ENCODE measurements at regions not wholly inside any gene's neighbourhood (a gene's known extent, or its start where the extent isn't known, plus 50 kb on each side); places are given as distances from the start of the nearest gene placed in this dataset.
"Not testable (repeated sequence)": the region's sequence is repeated elsewhere in the genome, so short reads cannot be mapped to it uniquely, and the experiment has no call there.

DNA sequence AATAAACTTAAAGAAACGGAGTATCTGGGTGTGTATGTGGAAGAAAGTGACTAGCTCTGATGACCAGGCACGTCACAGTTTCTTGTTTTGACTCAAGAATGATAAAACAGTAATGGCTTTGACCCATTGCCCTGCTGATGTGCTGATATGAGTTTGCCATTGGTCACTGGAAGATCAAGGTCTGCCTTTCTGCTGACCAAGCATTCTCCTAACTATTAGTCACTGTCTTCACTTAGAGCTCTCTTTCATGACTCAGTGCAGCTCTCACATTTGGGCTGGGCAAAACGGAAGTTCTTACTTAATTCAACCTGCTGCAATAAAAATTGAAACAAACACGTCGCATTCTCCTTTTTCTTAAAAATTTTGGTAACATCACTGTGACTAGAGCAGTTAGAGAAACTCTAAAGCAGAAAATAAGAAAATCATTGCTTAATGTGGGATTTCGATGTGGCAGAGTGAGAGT, 366.7 kb downstream of the BTG1 start:
- no peak for DNase-seq

DNA sequence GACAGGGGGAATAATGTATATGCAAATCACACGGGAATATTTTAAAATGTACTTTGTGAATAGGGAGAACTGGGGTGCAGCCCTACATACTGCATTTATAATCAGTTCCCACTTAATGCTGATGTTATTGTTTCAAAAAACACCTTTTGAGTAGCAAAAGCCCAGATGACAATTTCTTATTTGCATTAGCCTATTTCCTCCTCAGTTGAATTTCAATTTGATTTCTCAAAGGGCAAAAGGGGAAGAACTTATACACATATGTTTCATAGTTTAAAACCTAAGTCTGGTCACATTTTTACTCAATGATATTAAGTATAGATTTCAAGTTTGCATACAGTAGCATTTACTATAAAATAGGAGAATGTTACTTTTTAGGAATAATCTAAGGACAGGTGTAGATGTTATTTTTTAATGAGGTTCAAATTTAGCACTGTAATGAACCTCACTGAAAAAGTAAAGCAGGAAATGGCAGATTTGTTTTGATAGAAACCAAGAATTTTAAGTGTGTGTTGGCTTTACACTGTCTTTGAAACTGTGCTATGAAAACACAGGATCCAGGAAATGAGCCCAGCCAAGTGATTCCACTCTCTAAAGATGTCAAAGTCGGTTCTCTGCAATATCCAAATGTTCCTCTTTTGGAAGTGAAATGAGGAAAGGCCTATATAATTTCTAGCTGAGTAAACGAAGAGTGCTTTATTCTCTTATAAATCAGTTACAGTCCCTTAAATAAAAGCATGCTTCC, 367.4 kb downstream of the BTG1 start:
- DNase-seq = no peak

DNA sequence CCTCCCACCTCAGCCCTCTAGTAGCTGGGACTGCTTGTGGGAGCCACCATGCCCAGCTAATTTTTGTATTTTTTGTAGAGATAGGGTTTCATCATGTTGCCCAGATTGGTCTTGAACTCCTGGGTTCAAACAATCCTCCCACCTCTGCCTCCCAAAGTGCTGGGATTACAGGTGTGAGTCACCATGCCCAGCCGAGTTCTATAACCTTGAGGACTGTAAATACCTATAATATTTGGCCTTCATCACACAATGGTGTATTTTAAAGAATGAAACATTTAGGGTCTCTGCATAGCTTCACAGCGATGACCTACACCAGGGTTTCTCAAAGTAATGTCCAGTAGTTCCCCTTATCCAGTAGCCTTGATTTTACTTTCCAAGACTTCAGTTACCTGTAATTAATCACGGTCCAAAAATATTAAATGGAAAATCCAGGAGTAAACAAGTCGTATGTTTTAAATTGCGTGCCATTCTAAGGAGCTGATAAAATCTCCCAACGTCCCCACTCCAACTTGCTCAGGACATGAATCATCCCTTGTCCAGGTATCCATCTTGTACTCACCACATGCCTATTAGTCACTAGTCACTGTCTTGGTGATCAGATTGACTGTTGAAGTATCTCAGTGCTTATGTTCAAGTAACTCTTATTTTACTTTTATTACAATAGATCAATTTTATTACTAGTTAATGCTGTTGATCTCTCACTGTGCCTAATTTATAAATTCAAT, 368.2 kb downstream of the BTG1 start:
- DNase-seq = no peak

DNA sequence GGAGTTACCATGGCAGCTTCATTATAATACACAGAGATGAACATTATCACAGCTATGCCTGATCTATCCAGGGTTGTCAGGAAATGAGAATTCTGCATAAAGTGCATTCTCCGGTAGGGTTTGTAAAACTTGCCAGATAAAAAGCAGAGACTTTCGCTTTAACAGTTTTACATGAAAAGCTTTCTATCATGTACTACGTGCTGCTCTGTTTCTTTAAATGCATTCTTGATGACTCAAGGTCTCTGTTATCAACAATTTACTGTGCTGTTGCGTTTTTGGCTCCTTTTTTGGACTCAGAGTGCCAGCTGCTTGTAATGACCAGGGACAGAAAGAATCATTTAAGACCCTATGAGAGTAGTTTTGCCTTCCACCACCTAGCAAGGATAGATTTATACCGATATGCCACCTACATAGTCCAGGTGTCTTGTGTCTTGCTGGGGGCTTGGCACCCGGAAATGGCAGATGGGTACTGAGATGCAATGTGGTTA, 371.2 kb downstream of the BTG1 start:
- DNase-seq = no peak

DNA sequence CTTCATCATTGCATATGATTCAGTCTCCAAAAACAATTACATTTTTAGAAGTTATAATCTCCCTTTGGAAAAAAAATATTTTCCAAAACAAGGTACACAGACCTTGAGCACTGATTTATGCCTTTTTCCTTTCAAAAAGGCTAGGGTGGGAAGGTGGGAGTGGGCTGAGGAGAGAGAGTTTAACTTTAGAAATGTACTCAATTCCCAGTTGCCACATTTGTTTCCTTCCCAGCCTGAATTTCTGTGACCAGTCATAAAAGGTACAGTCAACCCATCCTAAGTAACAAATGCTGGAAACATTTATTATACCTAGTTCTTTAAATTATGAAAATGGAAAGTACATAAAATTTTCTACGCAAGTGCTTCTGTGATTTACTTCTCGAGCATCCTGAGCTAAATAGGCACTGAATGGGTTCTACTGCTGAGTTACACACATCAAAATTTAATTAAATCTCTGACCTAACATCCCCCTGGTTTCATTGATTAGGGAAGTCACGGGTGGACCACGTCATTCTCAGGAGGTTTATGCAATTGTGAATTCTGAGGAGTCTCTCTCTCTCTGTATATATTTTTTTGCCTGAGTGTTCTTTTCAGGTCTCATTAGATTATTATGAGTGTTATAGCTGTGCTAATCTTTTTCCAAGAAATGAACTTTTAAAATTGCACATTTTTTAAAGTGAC, 371.8 kb downstream of the BTG1 start:
- no peak for DNase-seq

DNA sequence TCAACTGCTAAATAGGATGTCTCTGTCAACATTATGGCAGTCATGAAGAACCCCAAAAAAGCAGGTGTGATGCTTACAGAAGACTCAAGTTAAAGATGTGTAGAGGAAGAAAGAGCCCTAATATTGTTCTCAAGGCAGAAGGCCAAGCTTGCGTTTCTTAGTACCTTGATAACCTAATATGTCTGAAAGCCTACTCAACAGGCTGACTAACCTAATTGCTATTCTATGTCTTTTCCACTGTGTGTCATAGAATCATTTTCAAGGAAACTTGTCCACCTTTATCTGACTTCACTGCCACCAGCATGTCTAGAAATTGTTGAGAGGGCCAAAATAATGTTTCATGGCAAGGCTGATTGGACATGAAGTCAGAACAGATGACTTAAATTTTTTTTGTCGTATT, 373.2 kb downstream of the BTG1 start:
- no peak for DNase-seq

DNA sequence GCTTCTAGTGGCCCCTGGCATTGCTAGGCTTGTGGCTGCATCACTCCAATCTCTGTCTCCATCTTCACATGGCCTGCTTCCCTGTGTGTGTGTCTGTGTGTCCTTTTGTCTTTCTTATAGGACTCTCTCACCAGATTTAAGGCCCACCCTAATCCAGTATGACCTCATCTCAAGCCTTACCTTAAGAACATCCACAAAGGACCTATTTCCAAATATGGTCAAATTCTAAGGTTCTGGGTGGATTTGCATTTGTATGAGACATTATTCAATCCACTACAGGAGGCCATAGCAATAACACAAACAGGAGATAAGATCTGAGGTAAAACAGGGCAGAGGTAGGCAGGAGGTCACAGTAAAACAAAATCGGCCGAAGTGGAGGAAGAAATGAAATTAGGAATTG, 375.9 kb downstream of the BTG1 start:
- DNase-seq = no peak

DNA sequence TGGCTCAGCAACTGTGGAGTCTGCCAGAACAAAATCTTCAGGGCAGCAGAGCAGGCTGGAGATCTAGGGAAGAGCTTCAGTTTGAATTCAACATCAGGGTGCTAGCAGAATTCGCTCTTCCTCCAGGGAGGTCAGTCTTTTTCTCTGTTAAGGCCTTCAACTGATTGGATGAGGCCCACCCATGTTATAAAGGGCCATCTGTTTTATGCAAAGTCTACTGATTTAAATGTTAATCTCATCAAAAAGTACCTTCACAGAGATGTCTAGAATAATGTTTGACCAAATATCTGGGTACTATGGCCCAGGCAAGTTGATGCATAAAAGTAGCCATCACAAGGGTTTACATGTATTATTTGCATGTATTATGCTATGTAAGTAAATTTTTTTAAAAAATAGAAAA, 378.4 kb downstream of the BTG1 start:
- no peak for DNase-seq

DNA sequence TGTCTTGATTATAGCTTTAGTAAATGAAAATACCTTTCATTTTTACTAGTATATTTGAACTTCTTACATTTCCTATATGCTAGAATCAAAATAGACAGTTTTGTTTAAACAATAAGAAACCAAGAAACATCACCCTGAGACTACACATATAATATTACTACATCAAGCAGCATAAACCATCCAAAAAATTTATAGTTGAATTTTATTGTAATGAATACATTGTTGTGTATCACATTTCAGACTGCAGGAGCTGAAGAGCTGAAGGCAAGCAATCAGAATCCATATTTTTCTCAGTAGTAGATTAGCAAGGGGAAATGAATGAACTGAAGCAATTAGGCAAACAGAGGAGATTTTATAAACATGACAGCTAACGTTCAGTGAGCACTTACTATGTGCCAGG, 379.2 kb downstream of the BTG1 start:
- no peak for DNase-seq

DNA sequence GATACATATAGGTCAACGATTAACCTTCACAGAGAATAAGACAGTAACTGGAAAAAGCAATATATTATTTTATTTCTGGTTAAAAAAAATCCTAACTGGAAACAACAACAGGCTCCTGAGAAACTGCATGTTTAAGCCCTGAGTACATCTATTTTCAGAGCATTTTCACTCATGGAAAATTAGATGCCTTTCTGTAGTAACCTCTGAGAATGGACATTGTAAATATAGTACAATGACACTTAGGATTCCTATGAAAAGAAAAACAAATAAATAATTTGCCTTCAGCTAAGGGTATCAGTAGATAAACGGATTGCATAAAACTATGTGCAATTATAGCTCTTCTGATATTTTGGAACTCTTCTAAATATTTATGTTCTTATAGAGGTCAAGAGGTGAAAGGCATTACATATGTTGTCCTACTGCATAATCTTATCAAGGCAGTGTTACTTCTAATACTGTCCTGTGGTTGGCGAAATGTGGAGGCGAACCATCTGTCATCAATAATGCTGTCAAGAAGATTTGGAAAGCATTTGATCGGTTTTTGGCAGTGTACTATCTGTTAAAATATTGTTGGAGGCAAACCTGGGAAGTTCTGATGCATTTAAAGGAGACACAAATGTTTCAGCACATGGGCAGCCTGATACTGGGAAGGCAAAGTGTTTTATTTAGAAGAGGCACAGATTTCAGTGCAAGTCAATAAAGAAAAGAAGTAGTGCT, 381.8 kb downstream of the BTG1 start:
- DNase-seq = no peak

DNA sequence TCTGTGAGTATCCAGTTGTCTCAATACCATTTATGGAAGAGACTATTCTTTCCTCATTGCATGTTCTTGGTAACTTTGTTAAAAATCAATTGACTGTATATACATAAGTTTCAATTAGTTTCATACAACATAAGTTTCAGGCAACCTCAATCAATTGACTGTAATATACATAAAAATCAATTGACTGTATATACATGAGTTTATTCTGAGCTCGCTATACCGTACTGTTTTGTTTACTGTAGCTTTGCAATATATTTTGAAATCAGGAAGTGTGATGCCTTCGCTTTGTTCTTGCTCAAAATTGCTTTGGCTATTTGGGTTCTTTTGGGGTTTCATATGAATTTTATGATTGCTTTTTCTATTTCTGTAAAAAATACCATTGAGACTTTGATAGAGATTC, 392.0 kb downstream of the BTG1 start:
- no peak for DNase-seq

DNA sequence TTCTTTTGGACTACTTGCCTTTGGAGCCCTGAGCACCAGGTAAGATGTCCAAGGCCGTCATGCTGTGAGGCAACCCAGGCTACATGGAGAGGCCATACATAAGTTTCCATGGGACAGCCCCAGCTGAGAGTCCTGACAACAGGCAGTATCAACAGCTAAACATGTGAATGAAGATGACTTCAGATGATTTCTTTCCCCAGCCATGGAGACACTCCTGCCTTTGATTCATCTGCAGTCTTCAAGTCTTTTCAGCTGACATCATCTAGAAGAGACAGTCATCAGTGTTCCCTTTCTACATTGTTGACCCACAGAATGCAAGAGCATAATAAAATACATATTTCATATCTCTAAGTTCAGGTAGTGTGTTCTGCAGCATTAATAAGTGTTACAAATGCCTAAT, 398.7 kb downstream of the BTG1 start:
- no peak for DNase-seq

DNA sequence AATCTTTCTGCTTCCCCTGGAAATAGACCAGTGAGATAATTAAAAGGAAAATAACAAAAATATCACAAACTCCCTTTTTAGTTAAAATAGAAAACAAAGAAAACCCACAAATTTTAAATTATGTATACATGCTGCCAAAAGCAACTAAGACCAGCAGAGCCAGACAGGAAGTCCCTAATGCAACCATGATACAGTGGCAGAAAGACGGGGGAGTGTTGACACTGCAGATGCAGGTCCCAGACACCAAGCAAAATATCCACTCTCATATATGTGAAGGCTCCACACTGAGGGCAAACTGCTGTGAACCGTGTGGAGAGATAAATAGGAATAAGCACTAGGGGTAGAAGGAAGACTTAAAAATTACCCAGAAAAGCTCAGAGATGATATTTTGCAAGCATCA, 401.0 kb downstream of the BTG1 start:
- DNase-seq = no peak

DNA sequence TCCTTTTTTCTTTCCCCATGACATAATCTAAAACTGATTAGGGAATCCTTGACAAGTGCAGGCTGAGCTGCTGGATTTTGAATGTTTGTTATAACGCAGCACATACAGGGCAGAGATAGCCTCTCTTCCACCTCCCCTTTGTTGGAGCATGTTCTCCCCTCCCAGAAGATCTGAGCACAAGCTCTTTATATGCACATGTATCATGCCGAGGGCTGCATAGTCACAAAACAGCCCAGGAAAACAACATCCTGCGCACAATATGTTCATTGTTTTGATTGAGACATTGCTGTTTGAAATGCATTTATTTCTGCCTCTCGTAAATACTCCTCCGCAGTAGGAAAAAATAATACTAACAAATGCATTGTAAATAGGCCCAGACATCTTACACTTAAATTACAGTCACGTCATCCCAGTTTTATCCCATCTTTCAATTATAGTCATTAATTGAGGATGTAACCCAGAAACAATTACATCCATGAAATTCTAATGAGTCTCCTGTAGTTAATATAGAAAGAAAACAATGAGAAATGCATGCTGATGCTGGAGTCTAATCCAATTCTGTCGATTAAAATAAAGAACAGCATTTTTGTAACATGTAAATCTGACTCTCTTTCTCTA, 401.8 kb downstream of the BTG1 start:
- no peak for DNase-seq

DNA sequence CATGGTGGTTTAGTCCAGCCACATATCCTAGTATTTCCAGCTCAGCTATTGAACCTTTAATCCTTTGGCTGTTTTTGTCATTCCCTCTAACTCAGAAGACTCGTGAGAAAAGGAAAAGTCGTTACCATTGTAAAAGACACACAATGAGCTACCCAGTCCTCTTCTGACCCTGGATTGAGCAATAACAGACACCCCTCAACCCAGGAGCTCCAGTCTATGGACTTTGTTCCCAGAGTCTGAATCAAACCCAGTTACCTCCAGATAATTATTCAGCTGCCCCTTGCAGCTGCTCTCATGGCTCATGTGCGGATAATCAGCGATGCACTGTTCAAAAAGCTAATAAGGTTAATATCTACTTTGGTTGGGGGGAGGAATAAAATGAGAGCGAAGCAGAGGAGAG, 402.4 kb downstream of the BTG1 start:
- DNase-seq = no peak

DNA sequence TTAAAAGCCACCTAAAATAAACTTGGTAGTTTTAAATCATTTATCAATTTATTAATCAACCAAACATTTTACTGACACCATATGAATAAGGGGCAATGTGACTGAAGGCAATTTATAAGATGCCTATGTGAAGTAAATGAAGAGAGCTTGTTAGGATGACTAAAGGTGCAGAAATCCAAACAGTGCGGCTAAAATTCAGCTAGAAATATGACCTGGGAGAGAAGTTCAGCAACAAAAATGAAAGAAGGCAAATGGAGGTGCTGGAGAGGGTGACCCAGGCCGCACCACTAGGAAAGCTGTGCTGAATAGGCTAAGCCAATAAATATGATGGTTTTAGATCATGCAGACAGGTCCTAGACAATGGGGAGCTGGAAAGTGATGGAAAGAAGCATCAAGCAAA, 403.7 kb downstream of the BTG1 start:
- DNase-seq = no peak

DNA sequence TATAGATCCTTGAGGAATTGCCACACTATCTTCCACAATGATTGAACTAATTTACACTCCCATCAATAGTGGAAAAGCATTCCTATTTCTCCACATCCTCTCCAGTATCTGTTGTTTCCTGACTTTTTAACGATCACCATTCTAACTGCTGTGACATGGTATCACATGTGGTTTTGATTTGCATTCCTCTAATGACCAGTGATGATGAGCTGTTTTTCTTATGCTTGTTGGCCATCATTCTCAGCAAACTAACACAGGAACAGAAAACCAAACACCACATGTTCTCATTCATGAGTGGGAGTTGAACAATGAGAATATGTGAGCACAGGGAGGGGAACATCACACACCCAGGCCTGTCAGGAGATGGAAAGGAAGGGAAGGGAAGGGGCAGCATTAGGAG, 411.8 kb downstream of the BTG1 start:
- not testable (repeated sequence) for DNase-seq

DNA sequence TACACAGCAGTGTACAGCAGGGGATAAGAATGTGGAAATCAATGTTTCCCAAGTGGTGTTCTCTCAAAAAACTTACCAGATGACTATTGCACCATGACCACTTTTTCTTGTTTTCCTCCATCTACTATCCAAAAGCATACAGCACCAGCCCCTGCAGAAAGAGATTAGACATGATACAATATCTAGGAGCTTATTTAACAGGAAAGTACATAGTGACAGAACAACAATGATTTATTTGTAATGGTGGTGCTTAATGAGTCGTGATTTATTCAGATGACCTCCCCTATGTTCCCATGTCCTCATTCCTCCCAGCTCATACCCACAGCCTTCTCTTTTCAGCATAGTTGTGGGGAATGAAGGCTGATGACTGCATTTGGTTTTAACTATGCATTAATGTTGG, 413.6 kb downstream of the BTG1 start:
- no peak for DNase-seq

DNA sequence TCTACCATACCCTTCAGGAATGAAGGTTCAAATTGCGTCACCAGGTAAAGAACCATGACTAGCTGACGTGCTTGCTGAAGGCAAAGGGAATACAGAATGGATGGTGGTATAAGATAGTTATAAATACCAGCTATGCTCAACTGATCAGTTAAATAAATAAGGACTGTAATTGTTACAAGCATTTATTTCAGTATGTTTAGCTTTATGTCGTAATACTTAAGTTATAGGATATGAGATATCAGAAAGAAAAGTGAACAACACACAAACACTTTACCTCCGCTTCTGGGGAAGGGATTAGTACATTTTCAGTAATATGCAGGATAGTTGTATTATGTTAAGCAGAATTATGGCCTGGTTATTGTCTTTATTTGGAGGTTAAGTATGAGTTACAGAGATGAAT, 416.1 kb downstream of the BTG1 start:
- DNase-seq = no peak

DNA sequence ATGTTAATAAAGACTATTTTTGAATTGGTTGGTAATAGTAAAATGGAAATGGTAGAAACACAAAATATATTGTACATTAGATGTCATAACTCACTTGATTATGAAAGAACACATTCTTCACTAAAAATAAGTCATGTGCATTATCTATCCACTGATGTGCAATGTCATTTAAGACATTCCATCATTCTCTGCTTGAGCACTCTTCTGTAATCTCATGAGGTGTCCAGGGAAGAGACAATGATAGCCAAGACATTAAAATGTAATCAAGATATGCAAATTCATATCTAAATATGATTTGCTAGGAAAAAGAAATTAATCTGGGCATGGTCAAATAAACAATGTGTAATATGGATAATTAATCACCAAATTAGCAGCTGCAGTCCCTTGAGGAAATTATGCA, 422.5 kb downstream of the BTG1 start:
- DNase-seq = no peak

DNA sequence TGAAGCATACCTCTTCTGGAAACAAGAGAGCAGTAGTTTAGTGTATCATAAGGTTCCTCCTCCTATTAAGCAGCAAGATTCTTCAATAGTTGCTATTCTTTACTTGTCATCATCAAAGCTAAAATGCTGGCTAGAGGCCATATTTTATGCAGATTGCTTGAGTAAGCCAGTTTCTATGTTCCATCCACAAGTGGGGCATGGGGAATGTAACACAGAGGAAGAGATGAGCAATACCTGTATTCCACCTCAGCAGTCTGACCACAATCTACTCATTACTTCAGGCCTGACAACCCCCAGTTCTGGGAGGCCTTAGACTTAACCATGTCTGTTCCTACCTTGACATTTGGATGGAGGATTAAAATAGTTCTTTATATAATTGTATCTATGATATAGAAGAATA, 423.6 kb downstream of the BTG1 start:
- DNase-seq = no peak

DNA sequence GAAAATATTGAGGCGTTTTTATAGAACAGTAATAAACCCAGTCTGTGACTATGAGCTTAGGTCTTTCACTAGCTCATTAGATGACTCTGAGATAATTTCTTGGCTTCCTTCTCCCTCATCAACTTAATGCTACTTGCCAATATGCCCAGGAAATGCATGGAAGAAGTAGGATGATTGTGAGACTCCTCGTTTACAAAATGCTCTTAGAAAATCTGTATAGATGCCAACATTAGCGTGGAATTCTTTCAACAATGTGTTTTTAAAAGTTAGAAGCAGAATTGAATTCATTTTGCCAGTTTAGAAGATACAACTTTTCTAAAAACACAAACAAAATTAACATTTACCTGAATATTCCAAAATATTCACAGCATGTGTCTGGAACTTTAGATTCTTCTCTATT, 424.6 kb downstream of the BTG1 start:
- no peak for DNase-seq

DNA sequence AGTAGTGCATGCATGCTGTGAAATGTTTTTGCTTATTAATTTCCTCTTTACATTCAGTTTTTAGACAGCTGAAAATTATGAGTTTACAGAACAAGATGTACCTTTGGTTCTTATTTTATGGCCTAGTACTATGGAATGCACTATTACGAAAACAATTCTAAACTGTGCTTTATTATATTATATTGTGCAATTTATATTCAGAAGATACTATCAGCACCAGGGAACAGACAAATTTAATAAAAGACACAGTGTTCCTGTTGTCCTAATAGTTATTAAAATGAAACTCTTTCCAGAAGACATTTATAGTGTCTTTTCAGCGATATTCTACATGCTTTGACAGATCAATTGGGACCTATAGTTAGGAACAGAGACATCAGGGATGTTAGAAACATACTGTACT, 427.3 kb downstream of the BTG1 start:
- DNase-seq = no peak

All from NCI-H146 (cell line).